SK-N-SH (cell line): ENCODE measurements at regions not wholly inside any gene's neighbourhood (a gene's known extent, or its start where the extent isn't known, plus 50 kb on each side); places are given as distances from the start of the nearest gene placed in this dataset.

Experiments
- EP300 ChIP-seq, 2 experiments: IDR thresholded peaks; 2 replicates each; pipeline versions ENCODE4 v1.4.0 to v1.6.1; 2012; ENCODE audit warnings: borderline replicate concordance in 1 of 2, low read depth in 1 of 2, low read length in 1 of 2
- FOSL2 ChIP-seq: IDR thresholded peaks from 2 replicates; pipeline ENCODE4 v1.4.0; 2012; ENCODE audit warnings: low read depth, mild to moderate bottlenecking, moderate library complexity, borderline replicate concordance
- GATA2 ChIP-seq: sonication (generic); formaldehyde crosslinking; IDR thresholded peaks from 2 replicates; pipeline ENCODE4 v1.5.0; 2020; ENCODE audit warnings: mild to moderate bottlenecking, missing genetic modification reagents
- NRF1 ChIP-seq: IDR thresholded peaks from 2 replicates; pipeline ENCODE4 v1.6.1; 2012; ENCODE audit warnings: low read depth, mild to moderate bottlenecking, low read length
- POLR2AphosphoS5 ChIP-seq: IDR thresholded peaks from 2 replicates; pipeline ENCODE4 v1.6.1; 2012; ENCODE audit warnings: low read depth, low read length
- RCOR1 ChIP-seq: fragments of 150-350 bp; IDR thresholded peaks from 2 replicates; pipeline ENCODE4 v1.6.1; 2017; ENCODE audit warnings: antibody characterized with exemption, low read length
- REST ChIP-seq: IDR thresholded peaks from 2 replicates; pipeline ENCODE4 v1.6.1; 2012; ENCODE audit warnings: mild to moderate bottlenecking, low read depth, low read length, moderate library complexity
- USF2 ChIP-seq: fragments of 150-350 bp; IDR thresholded peaks from 2 replicates; pipeline ENCODE4 v1.6.1; 2017; ENCODE audit warnings: antibody characterized with exemption, low read length, low read depth, borderline replicate concordance
- TF ChIP-seq, protein P1 (sequence below): fragments of 200-600 bp; sonication (generic); IDR thresholded peaks from 2 replicates; pipeline ENCODE4 v1.6.1; 2017; ENCODE audit warnings: antibody characterized with exemption, mild to moderate bottlenecking, moderate library complexity

DNA sequence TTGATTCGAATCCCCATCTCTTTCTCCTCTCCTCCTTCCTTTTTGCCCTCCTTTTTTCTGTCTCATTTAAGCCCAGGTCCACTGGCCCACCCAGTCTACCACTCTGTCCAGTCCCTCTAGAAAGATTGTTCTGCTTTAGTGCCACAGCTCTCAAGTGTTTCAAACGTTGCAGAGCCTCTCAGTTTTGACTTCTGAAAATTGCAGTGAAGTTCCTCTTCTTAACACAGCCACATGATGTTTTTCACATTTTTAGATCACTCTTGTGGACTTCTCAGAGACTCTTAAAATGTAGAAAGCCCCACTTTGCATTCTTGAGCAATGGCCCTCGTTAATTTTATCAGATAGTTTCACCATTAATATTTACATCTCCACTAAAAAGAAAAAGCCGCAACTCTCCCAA is 253.1 kb downstream of the HAPSTR1 start:
- no peak for TF ChIP-seq FOSL2
- TF ChIP-seq, protein P1, sequence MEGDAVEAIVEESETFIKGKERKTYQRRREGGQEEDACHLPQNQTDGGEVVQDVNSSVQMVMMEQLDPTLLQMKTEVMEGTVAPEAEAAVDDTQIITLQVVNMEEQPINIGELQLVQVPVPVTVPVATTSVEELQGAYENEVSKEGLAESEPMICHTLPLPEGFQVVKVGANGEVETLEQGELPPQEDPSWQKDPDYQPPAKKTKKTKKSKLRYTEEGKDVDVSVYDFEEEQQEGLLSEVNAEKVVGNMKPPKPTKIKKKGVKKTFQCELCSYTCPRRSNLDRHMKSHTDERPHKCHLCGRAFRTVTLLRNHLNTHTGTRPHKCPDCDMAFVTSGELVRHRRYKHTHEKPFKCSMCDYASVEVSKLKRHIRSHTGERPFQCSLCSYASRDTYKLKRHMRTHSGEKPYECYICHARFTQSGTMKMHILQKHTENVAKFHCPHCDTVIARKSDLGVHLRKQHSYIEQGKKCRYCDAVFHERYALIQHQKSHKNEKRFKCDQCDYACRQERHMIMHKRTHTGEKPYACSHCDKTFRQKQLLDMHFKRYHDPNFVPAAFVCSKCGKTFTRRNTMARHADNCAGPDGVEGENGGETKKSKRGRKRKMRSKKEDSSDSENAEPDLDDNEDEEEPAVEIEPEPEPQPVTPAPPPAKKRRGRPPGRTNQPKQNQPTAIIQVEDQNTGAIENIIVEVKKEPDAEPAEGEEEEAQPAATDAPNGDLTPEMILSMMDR = no peak
- TF ChIP-seq POLR2AphosphoS5 = no peak
- no peak for TF ChIP-seq NRF1
- TF ChIP-seq EP300 (IDR thresholded peaks at IDR 0.05; ENCODE audit: borderline replicate concordance in 1 of 2, low read depth in 1 of 2, low read length in 1 of 2) = no peak
- TF ChIP-seq REST = no peak
- TF ChIP-seq USF2 = no peak
- no peak for TF ChIP-seq GATA2 (CRISPR knock-in tag)
- no peak for TF ChIP-seq RCOR1
